K562 (cell line): ENCODE measurements at regions not wholly inside any gene's neighbourhood (a gene's known extent, or its start where the extent isn't known, plus 50 kb on each side); places are given as distances from the start of the nearest gene placed in this dataset.

ENCODE experiments used
- ELF1 ChIP-seq: fragments of 200-800 bp; sonication (Bioruptor generic); IDR thresholded peaks from 2 replicates; pipeline ENCODE4 v1.6.1; 2016; ENCODE audit warnings: missing genetic modification characterization, missing compliant biosample characterization
- ETS1 ChIP-seq: conservative IDR thresholded peaks from 2 replicates; pipeline ENCODE4 v1.6.1; 2011; ENCODE audit warnings: low read depth, mild to moderate bottlenecking, low read length; ENCODE audit not compliant: control insufficient read depth
- HDAC8 ChIP-seq: fragments of 450-650 bp; IDR thresholded peaks from 2 replicates; pipeline ENCODE4 v1.6.1; 2016; ENCODE audit warnings: mild to moderate bottlenecking, missing genetic modification characterization, moderate library complexity, missing compliant biosample characterization
- NFYB ChIP-seq: IDR thresholded peaks from 2 replicates; pipeline ENCODE4 v1.6.1; 2011; ENCODE audit warnings: mild to moderate bottlenecking, moderate library complexity; ENCODE audit not compliant: insufficient read length; ENCODE audit errors: extremely low read depth
- SMAD3 ChIP-seq: fragments of 450-650 bp; formaldehyde crosslinking; conservative IDR thresholded peaks from 2 replicates; pipeline ENCODE4 v1.4.0; 2020; ENCODE audit warnings: mild to moderate bottlenecking
- ZNF274 ChIP-seq: IDR thresholded peaks from 2 replicates; pipeline ENCODE4 v1.6.1; 2011; ENCODE audit warnings: low read depth, mild to moderate bottlenecking, low read length, moderate library complexity, borderline replicate concordance
- TF ChIP-seq, protein P1 (sequence below): sonication (generic); formaldehyde crosslinking; IDR thresholded peaks from 2 replicates; pipeline ENCODE4 v1.9.0; 2022; ENCODE audit warnings: mild to moderate bottlenecking, missing genetic modification reagents

DNA sequence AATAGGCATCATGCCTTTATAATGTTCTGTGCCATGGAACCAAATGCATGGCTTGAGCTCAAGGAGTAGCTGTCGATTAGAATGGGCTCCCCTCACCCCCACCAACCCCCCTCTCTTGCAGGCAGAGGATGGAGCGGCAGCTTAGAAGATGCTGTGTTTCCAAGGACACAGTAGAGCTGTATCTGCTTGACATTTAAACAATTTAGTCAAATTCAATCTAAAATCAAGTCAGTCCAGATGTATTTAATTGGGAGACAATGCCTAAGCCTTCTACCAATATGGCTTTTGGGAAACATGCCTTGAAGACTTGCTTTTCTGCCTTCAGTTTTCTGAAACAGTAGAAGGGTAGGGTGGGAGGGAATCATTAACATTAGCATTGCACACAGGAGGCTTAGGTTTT lies 497.1 kb upstream of the NRP1 start:
- TF ChIP-seq ZNF274 (no peak), SMAD3 (CRISPR knock-in tag) (no peak), NFYB (no peak), HDAC8 (tag) (no peak), ELF1 (tag) (no peak), ETS1 (no peak)
- TF ChIP-seq, protein P1, sequence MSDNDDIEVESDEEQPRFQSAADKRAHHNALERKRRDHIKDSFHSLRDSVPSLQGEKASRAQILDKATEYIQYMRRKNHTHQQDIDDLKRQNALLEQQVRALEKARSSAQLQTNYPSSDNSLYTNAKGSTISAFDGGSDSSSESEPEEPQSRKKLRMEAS (CRISPR knock-in tag): no peak
